DND-41 (cell line): ENCODE measurements at regions not wholly inside any gene's neighbourhood (a gene's known extent, or its start where the extent isn't known, plus 50 kb on each side); places are given as distances from the start of the nearest gene placed in this dataset.

Experiments used
- ATAC-seq: fragments of 200-7000 bp; cut with Tn5 transposase; 3 replicates; pipeline ENCODE4 v1.9.1; 2021; ENCODE audit warnings: low read depth; ENCODE audit not compliant: insufficient read depth
- DNase-seq: peaks from one replicate; pipeline ENCODE4 v3.0.0-alpha.2; 2020
- H2AFZ ChIP-seq: 2 replicates; pipeline ENCODE4 v1.6.0; 2012; ENCODE audit warnings: low read depth, low read length
- H3K27ac ChIP-seq: 2 replicates; pipeline ENCODE4 v1.5.1; 2012; ENCODE audit warnings: low read length, inconsistent platforms
- H3K27me3 ChIP-seq: fragments of 200-600 bp; sonication (generic); 2 replicates; pipeline ENCODE4 v1.6.0; 2012; ENCODE audit warnings: low read length, mild to moderate bottlenecking, inconsistent platforms; ENCODE audit not compliant: insufficient read depth, poor library complexity
- H3K36me3 ChIP-seq: 2 replicates; pipeline ENCODE4 v1.5.1; 2012; ENCODE audit warnings: low read length, inconsistent platforms; ENCODE audit not compliant: insufficient read depth
- H3K4me1 ChIP-seq: 2 replicates; pipeline ENCODE4 v1.5.1; 2012; ENCODE audit warnings: mild to moderate bottlenecking, low read length; ENCODE audit not compliant: insufficient read depth
- H3K4me2 ChIP-seq: 2 replicates; pipeline ENCODE4 v1.6.0; 2012; ENCODE audit warnings: mild to moderate bottlenecking, moderate library complexity, low read length, inconsistent platforms; ENCODE audit not compliant: insufficient read depth
- H3K4me3 ChIP-seq, 2 experiments: fragments of 200-600 bp in 1 of 2; shearing (Covaris generic) in 1 of 2; 2 replicates each; pipeline ENCODE4 v1.5.1; 2012 to 2016; ENCODE audit warnings: inconsistent platforms in 2 of 2, low read length in 2 of 2, mild to moderate bottlenecking in 2 of 2, low read depth in 1 of 2, moderate library complexity in 1 of 2
- H3K79me2 ChIP-seq: 2 replicates; pipeline ENCODE4 v1.6.0; 2012; ENCODE audit warnings: low read length, inconsistent platforms; ENCODE audit not compliant: insufficient read depth
- H3K9ac ChIP-seq: 2 replicates; pipeline ENCODE4 v1.6.0; 2012; ENCODE audit warnings: low read depth, mild to moderate bottlenecking, inconsistent platforms, low read length, moderate library complexity
- H3K9me3 ChIP-seq: 2 replicates; pipeline ENCODE4 v1.5.1; 2012; ENCODE audit warnings: low read length, moderate library complexity, mild to moderate bottlenecking, inconsistent platforms; ENCODE audit not compliant: insufficient read depth, severe bottlenecking
- H4K20me1 ChIP-seq: 2 replicates; pipeline ENCODE4 v1.6.0; 2012; ENCODE audit warnings: low read length; ENCODE audit not compliant: insufficient read depth
- EZH2 ChIP-seq: IDR thresholded peaks from 3 replicates; pipeline ENCODE4 v1.6.1; 2012; ENCODE audit warnings: borderline replicate concordance, low read depth, mild to moderate bottlenecking, moderate library complexity, low read length, inconsistent platforms; ENCODE audit not compliant: severe bottlenecking
- TF ChIP-seq, protein P1 (sequence below): IDR thresholded peaks from 2 replicates; pipeline ENCODE4 v1.5.1; 2012; ENCODE audit warnings: borderline replicate concordance, low read length, moderate library complexity, mild to moderate bottlenecking; ENCODE audit not compliant: poor library complexity, severe bottlenecking; ENCODE audit errors: extremely low read depth

DNA sequence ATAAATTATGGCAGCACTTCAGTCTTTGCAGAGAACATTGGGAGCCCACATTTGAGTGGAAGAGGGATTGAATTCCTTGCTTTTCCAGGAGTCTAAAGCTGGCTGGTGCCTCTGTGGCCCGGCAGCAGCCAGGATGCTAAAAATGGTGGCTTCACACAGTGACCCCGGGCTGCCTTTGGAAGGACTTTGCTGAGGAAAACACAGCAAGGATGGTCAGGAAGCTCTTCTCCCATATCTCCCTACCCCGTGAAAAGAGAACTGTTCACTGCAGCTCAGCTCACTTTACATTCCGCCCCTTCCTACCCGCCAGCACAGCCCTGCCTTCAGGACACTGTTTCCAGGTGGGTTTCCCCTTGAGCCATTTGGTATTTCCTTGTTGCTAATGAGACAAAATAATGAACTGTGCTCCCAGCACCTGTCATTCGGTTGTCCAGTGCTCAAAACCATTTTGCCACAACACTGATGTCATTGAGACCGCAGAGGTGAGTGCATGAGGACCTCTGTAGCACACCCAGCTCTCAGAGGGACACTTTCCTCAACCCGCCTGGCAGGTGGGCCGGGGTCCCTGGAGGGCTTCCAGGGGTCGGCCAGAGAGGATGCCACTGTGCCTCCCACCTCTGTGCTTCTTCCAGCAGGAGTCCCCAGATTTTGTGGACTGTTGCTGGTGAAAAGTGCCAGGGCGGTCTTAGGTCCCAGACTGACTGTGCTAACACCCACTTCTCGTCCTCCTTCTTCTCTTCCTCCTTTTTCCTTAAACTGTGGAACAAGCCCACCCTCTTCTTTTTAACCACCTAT lies 255.7 kb upstream of the PPP2R2D start:
- Histone ChIP-seq H3K4me2 (no peak overlapping the region), H3K79me2 (no peaks in the 10 kb centered on the region), H3K27me3 (no peaks in the 10 kb centered on the region), H4K20me1 (no peaks in the 10 kb centered on the region), H3K9ac (no peak overlapping the region), H3K9me3 (no peaks in the 10 kb centered on the region), H3K4me3 (no peak overlapping the region), H3K36me3 (no peaks in the 10 kb centered on the region), H2AFZ (no peak overlapping the region), H3K27ac (no peak overlapping the region), H3K4me1 (no peaks in the 10 kb centered on the region)
- DNase-seq (no peak), ATAC-seq (no peak)
- no peak for TF ChIP-seq EZH2

DNA sequence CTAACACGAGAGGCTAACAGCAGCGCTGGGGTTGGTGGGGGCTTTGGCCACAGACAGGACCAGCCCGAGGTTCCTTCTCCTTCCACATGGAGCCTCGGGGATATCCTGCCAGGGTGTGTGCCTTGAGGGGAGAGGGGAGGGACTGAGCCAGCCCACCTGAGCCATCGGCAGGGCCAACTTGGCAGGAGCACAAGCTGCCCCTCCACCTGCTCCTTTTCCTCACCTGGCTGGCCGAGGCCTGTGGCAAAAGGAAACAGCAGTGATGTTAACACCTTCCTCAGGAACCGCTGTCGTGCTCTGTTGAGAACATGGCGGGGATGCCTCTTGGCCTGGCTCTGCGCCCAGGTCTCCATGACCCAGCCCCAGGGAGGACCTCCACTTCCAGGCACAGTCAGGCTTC lies 255.1 kb upstream of the PPP2R2D start:
- no peaks in the 10 kb centered on the region for H3K27me3 ChIP-seq
- H4K20me1 ChIP-seq: no peaks in the 10 kb centered on the region
- H3K4me3 ChIP-seq: no peak overlapping the region
- H3K79me2 ChIP-seq: no peaks in the 10 kb centered on the region
- H3K27ac ChIP-seq: no peak overlapping the region
- TF ChIP-seq, protein P1, sequence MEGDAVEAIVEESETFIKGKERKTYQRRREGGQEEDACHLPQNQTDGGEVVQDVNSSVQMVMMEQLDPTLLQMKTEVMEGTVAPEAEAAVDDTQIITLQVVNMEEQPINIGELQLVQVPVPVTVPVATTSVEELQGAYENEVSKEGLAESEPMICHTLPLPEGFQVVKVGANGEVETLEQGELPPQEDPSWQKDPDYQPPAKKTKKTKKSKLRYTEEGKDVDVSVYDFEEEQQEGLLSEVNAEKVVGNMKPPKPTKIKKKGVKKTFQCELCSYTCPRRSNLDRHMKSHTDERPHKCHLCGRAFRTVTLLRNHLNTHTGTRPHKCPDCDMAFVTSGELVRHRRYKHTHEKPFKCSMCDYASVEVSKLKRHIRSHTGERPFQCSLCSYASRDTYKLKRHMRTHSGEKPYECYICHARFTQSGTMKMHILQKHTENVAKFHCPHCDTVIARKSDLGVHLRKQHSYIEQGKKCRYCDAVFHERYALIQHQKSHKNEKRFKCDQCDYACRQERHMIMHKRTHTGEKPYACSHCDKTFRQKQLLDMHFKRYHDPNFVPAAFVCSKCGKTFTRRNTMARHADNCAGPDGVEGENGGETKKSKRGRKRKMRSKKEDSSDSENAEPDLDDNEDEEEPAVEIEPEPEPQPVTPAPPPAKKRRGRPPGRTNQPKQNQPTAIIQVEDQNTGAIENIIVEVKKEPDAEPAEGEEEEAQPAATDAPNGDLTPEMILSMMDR: no peak
- TF ChIP-seq EZH2: no peak
- H3K36me3 ChIP-seq: no peaks in the 10 kb centered on the region
- no peaks in the 10 kb centered on the region for H3K4me1 ChIP-seq
- H2AFZ ChIP-seq: no peak overlapping the region
- ATAC-seq: no peak
- no peak overlapping the region for H3K4me2 ChIP-seq
- no peaks in the 10 kb centered on the region for H3K9me3 ChIP-seq
- no peak overlapping the region for H3K9ac ChIP-seq
- DNase-seq: no peak

DNA sequence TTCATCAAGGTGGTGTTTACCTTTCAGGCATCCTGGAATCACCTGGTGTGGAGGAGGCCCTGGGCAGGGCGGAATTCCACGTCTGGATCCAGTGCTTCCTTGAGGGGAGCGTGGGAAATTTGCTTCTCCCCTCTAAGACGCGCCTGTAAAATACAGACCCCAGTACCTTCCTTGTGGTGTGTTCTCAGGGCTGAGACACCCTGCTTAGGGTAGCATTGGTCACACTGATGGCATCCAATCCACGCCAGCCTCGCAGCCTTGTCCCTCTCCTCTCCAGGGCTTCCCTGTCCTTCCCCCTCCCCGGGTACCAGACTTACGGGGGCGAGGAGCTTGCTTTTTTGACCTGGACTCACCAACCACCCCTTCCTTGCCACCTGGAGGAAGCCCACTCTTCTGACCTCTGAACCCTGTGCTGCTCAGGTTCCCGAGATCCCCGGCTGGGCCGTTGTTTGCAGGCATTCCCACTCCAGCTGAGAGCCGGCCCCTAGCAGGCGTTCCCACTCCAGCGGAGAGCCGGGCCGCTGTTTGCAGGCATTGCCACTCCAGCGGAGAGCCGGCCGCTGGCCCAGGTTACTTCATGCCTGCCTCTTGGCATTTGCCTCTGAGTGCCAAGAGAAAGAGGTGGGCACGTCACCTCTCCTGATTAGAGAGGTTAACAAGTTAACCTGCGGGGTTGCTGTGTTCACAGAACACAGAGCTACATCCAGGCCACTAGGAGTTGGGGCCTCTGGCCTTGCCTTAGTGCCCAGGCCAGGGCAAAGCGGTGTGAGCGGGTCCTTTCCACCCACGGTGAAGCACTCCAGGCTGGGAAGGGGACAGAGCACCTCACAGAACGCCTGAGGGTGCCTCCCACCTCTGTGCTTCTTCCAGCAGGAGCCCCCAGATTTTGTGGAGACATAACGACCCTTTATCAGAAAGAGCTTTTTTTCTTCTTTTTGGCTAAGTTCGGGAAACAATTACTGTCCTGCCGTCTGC lies 254.0 kb upstream of the PPP2R2D start:
- no peak for DNase-seq
- Histone ChIP-seq H3K4me1 (no peaks in the 10 kb centered on the region), H2AFZ (no peak overlapping the region), H3K9ac (no peak overlapping the region), H3K9me3 (no peaks in the 10 kb centered on the region), H3K36me3 (no peaks in the 10 kb centered on the region), H3K27me3 (no peaks in the 10 kb centered on the region), H3K79me2 (no peaks in the 10 kb centered on the region), H3K4me2 (no peak overlapping the region), H4K20me1 (no peaks in the 10 kb centered on the region), H3K27ac (no peak overlapping the region), H3K4me3 (no peak overlapping the region)
- ATAC-seq: no peak
- no peak for TF ChIP-seq EZH2
- TF ChIP-seq, protein P1: no peak

DNA sequence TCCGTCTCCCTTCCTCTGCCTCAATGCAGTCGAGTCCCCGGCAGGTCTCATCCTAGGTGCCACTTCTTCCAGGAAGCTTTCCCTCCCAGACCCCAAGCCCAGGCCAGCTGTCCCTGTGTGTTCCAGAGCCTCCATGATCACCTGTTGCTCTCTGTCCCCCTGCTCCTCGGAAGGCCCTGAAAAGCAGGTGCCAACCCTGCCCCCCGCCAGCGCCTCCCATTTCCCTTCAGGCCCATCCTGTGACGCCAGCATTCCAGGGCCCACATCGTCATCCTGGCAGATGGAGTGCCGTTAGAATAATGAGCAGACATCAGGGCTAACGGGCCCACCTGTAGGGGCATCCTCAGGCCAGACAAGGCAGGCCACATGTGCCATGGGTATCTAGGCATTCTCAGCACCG lies 253.0 kb upstream of the PPP2R2D start:
- DNase-seq: no peak
- ATAC-seq: no peak
- Histone ChIP-seq H3K27ac (no peak overlapping the region), H3K9ac (no peak overlapping the region), H3K9me3 (no peaks in the 10 kb centered on the region), H2AFZ (no peak overlapping the region), H3K36me3 (no peaks in the 10 kb centered on the region), H3K4me3 (no peak overlapping the region), H3K4me2 (no peak overlapping the region), H3K79me2 (no peaks in the 10 kb centered on the region), H3K27me3 (no peaks in the 10 kb centered on the region), H3K4me1 (no peaks in the 10 kb centered on the region), H4K20me1 (no peaks in the 10 kb centered on the region)
- TF ChIP-seq, protein P1: no peak
- no peak for TF ChIP-seq EZH2
